Heart right ventricle (tissue), 16 donors: ENCODE measurements at regions not wholly inside any gene's neighbourhood (a gene's known extent, or its start where the extent isn't known, plus 50 kb on each side); places are given as distances from the start of the nearest gene placed in this dataset.

Source experiments
- ATAC-seq, 8 donors: fragments of 200-7000 bp; cut with Tn5 transposase; one replicate each; pipeline ENCODE4 v1.9.1; 2020; ENCODE audit warnings: mild to moderate bottlenecking in 8 of 8, moderate library complexity in 8 of 8, moderate number of reproducible peaks in 1 of 8
- DNase-seq, 2 donors: peaks; one replicate each; pipeline ENCODE4 v3.0.0-alpha.2; 2020
- H3K27ac ChIP-seq, 10 donors: fragments of 200-600 bp; sonication (generic) in 2 of 10; one replicate each; pipeline versions ENCODE4 v1.5.0 to v1.8.0; 2020 to 2022; ENCODE audit warnings: mild to moderate bottlenecking in 3 of 10
- H3K27me3 ChIP-seq, 7 donors: fragments of 200-600 bp; one replicate each; pipeline ENCODE4 v1.8.0; 2021 to 2022; ENCODE audit warnings: mild to moderate bottlenecking in 2 of 7
- H3K36me3 ChIP-seq, 9 donors: fragments of 200-600 bp; sonication (generic) in 1 of 9; one replicate each; pipeline versions ENCODE4 v1.5.0 to v1.8.0; 2020 to 2022; ENCODE audit warnings: mild to moderate bottlenecking in 2 of 9
- H3K4me1 ChIP-seq, 9 donors: fragments of 200-600 bp; sonication (generic) in 1 of 9; one replicate each; pipeline versions ENCODE4 v1.5.0 to v1.8.0; 2020 to 2022; ENCODE audit warnings: mild to moderate bottlenecking in 4 of 9
- H3K4me3 ChIP-seq, 10 donors: fragments of 200-600 bp; sonication (generic) in 2 of 10; one replicate each; pipeline versions ENCODE4 v1.5.0 to v1.8.0; 2020 to 2022; ENCODE audit warnings: mild to moderate bottlenecking in 7 of 10, moderate library complexity in 2 of 10
- H3K9me3 ChIP-seq, 11 donors: fragments of 200-600 bp in 10 of 11; sonication (generic) in 2 of 11; one replicate each; pipeline versions ENCODE4 v1.5.0 to v1.8.0; 2013 to 2022; ENCODE audit warnings: mild to moderate bottlenecking in 2 of 11, control low read depth in 1 of 11, moderate library complexity in 1 of 11
- CTCF ChIP-seq, 9 donors: fragments of 200-600 bp; sonication (generic) in 2 of 9; IDR thresholded peaks; one replicate each; pipeline versions ENCODE4 v1.5.0 to v1.8.0; 2021 to 2022; ENCODE audit warnings: antibody characterized with exemption in 9 of 9, mild to moderate bottlenecking in 5 of 9, moderate library complexity in 1 of 9
- WGBS, 2 donors: extraction: QIAGEN DNeasy Blood & Tissue Kit; methylation state at CpG; one replicate each; pipeline ENCODE4 v1.1.7; 2013; ENCODE audit warnings: inconsistent platforms in 1 of 2; 5-methylcytosine and 5-hydroxymethylcytosine counted together
- intact Hi-C, 10 donors: fragments of 100-400 bp; cut with DNase I; formaldehyde crosslinking; loops; one replicate each; pipeline versions ENCODE4 v1.11.1 to v1.14.2; 2022
- donor health status: Arrhythmogenic right ventricular cardiomyopathy.
- donor health status: ischemic (EF 13 %, LVEDD 7.1; RV severe dilation, severe dysfunction).
- donor health status: healthy with polysubstance abuse.
- donor health status: DM: no; HTN: yes; CAD: no.
- donor health status: DM: no; HTN: no; CAD: no.
- donor health status: ischemic (EF 25% LVEDD 6.9; RV normal size, moderate dysfunction).
- donor health status: ischemic (EF 25% LVEDD 5.7; RV mildly dilated, moderate dysfunction).
- donor health status: healthy.
- donor health status: DM: yes; HTN: yes; CAD: no.
- donor health status: Ischemic cardiomyopathy.
- donor health status: ischemic (EF 35%, LVEDD 5.7; RV mildly dilated, moderate dysfunction).
- donor health status: nonischemic (EF 11% LVEDD 7.7; RV severe dilation, severe dysfunction).
- donor health status: DM: yes; HTN: yes; CAD: no.
- donor health status: PGD.
- donor health status: ischemic (EF 29% LVEDD 5.4; RV normal size, mild dysfunction).
- donor health status: nonischemic (EF 23%, LVEDD 6.1; RV moderate dilation, normal function).

- ATAC-seq: no peak
- DNase-seq: no peak
- Histone ChIP-seq H3K4me1 (no peaks in the 10 kb centered on the region), H3K4me3 (no peak overlapping the region), H3K27ac (no peak overlapping the region), H3K36me3 (no peaks in the 10 kb centered on the region), H3K27me3 (no peaks in the 10 kb centered on the region), H3K9me3 (peaks cover 0 to 16% (median 0%) of the 10 kb centered on the region in 11 donors)
- 65 to 66% methylated on average over 8 of the region's 8 CpGs for WGBS, 2 donors
- TF ChIP-seq CTCF (IDR thresholded peaks at IDR 0.05): no peak
- intact Hi-C loops: no loop called here
Observed at GRCh38 chr5:12460493-12461261, 556.4 kb upstream of the CTNND2 start.

GRCh38 chr5:12459326-12459725 is 555.1 kb upstream of the CTNND2 start:
- 86 to 93% methylated on average over 1 of the region's 1 CpG for WGBS, 2 donors
- DNase-seq: no peak

GRCh38 chr5:12419075-12419474 is 514.8 kb upstream of the CTNND2 start:
- DNase-seq (no peak), ATAC-seq (no peak)
- H3K27ac ChIP-seq: no peak overlapping the region
- no peaks in the 10 kb centered on the region for H3K27me3 ChIP-seq
- TF ChIP-seq CTCF (IDR thresholded peaks at IDR 0.05): no peak
- no peak overlapping the region for H3K4me3 ChIP-seq
- no peaks in the 10 kb centered on the region for H3K36me3 ChIP-seq
- intact Hi-C loops: no loop called here
- H3K4me1 ChIP-seq: no peaks in the 10 kb centered on the region
- peaks cover 0 to 14% (median 0%) of the 10 kb centered on the region in 11 donors for H3K9me3 ChIP-seq
- WGBS, 2 donors: 86 to 89% methylated on average over 2 of the region's 2 CpGs

More at GRCh38 chr5:12459326-12459725, 555.1 kb upstream of the CTNND2 start:
- Histone ChIP-seq H3K36me3 (no peaks in the 10 kb centered on the region), H3K4me3 (no peak overlapping the region), H3K4me1 (no peaks in the 10 kb centered on the region), H3K27ac (no peak overlapping the region), H3K9me3 (peaks cover 0 to 16% (median 0%) of the 10 kb centered on the region in 11 donors), H3K27me3 (no peaks in the 10 kb centered on the region)
- TF ChIP-seq CTCF (IDR thresholded peaks at IDR 0.05): no peak
- intact Hi-C loops: no loop called here
- no peak for ATAC-seq

- H3K4me1 ChIP-seq: no peaks in the 10 kb centered on the region
- WGBS, 2 donors: 65 to 67% methylated on average over 5 of the region's 5 CpGs
- no peak overlapping the region for H3K4me3 ChIP-seq
- H3K36me3 ChIP-seq: no peaks in the 10 kb centered on the region
- DNase-seq (no peak), ATAC-seq (no peak)
- H3K9me3 ChIP-seq: peaks cover 0 to 28% (median 5%) of the 10 kb centered on the region in 11 donors
- TF ChIP-seq CTCF (IDR thresholded peaks at IDR 0.05): no peak
- no peak overlapping the region for H3K27ac ChIP-seq
- intact Hi-C loops: no loop called here
- no peaks in the 10 kb centered on the region for H3K27me3 ChIP-seq
Observed at GRCh38 chr5:12413585-12413984, 509.3 kb upstream of the CTNND2 start.
